PC-9 (cell line): ENCODE measurements at regions not wholly inside any gene's neighbourhood (a gene's known extent, or its start where the extent isn't known, plus 50 kb on each side); places are given as distances from the start of the nearest gene placed in this dataset.

Source experiments
- EZH2 ChIP-seq: fragments of 200-600 bp; sonication (generic); IDR thresholded peaks from 2 replicates; pipeline ENCODE4 v1.8.0; 2017; ENCODE audit warnings: antibody characterized with exemption, low read depth
- TF ChIP-seq, protein P1 (sequence below): fragments of 200-600 bp; sonication (generic); conservative IDR thresholded peaks from 2 replicates; pipeline ENCODE4 v1.6.1; 2017; ENCODE audit warnings: mixed run types, antibody characterized with exemption, mild to moderate bottlenecking, moderate library complexity

- TF ChIP-seq, protein P1, sequence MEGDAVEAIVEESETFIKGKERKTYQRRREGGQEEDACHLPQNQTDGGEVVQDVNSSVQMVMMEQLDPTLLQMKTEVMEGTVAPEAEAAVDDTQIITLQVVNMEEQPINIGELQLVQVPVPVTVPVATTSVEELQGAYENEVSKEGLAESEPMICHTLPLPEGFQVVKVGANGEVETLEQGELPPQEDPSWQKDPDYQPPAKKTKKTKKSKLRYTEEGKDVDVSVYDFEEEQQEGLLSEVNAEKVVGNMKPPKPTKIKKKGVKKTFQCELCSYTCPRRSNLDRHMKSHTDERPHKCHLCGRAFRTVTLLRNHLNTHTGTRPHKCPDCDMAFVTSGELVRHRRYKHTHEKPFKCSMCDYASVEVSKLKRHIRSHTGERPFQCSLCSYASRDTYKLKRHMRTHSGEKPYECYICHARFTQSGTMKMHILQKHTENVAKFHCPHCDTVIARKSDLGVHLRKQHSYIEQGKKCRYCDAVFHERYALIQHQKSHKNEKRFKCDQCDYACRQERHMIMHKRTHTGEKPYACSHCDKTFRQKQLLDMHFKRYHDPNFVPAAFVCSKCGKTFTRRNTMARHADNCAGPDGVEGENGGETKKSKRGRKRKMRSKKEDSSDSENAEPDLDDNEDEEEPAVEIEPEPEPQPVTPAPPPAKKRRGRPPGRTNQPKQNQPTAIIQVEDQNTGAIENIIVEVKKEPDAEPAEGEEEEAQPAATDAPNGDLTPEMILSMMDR = no peak
- no peak for TF ChIP-seq EZH2
These were observed 203.7 kb upstream of the SSTR1 start for GRCh38 chr14:38003746-38004609.
